Ishikawa (cell line): ENCODE measurements at regions not wholly inside any gene's neighbourhood (a gene's known extent, or its start where the extent isn't known, plus 50 kb on each side); places are given as distances from the start of the nearest gene placed in this dataset.

Source experiments
- CEBPB ChIP-seq: IDR thresholded peaks from 2 replicates; pipeline ENCODE4 v1.6.1; 2012
- CREB1 ChIP-seq: IDR thresholded peaks from 2 replicates; pipeline ENCODE4 v1.6.1; 2012; ENCODE audit warnings: low read depth
- EP300 ChIP-seq: IDR thresholded peaks from 2 replicates; pipeline ENCODE4 v1.6.1; 2012; ENCODE audit warnings: borderline replicate concordance
- FOXM1 ChIP-seq: IDR thresholded peaks from 2 replicates; pipeline ENCODE4 v1.6.1; 2012; ENCODE audit warnings: low read depth, borderline replicate concordance
- NFIC ChIP-seq: IDR thresholded peaks from 2 replicates; pipeline ENCODE4 v1.6.1; 2012
- TEAD4 ChIP-seq: IDR thresholded peaks from 2 replicates; pipeline ENCODE4 v1.6.1; 2012
- YY1 ChIP-seq: IDR thresholded peaks from 2 replicates; pipeline ENCODE4 v1.6.1; 2012; ENCODE audit warnings: low read depth
- TF ChIP-seq, protein P1 (sequence below): IDR thresholded peaks from 2 replicates; pipeline ENCODE4 v1.6.1; 2012

GRCh38 chr11:37597776-37598175 lies 999.7 kb upstream of the RAG2 start:
- no peak for TF ChIP-seq TEAD4
- TF ChIP-seq CEBPB = no peak
- TF ChIP-seq YY1 = no peak
- no peak for TF ChIP-seq FOXM1
- TF ChIP-seq EP300 = no peak
- no peak for TF ChIP-seq NFIC
- no peak for TF ChIP-seq CREB1
- TF ChIP-seq, protein P1, sequence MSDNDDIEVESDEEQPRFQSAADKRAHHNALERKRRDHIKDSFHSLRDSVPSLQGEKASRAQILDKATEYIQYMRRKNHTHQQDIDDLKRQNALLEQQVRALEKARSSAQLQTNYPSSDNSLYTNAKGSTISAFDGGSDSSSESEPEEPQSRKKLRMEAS = no peak
